Prostate gland (tissue), 2 donors: ENCODE measurements at regions not wholly inside any gene's neighbourhood (a gene's known extent, or its start where the extent isn't known, plus 50 kb on each side); places are given as distances from the start of the nearest gene placed in this dataset.

Experiments used
- CTCF ChIP-seq, 4 experiments: fragments of 200-600 bp in 2 of 4; fragments of 450-650 bp in 2 of 4; sonication (generic) in 2 of 4; IDR thresholded peaks; 1 replicate in 3 of 4; 2 replicates in 1 of 4; pipeline ENCODE4 v1.5.1; 2016 to 2019; ENCODE audit warnings: antibody characterized with exemption in 4 of 4, mild to moderate bottlenecking in 2 of 4, moderate library complexity in 2 of 4
- POLR2A ChIP-seq: fragments of 450-650 bp; IDR thresholded peaks from one replicate; pipeline ENCODE4 v1.6.1; 2016; ENCODE audit warnings: antibody characterized with exemption, mild to moderate bottlenecking

DNA sequence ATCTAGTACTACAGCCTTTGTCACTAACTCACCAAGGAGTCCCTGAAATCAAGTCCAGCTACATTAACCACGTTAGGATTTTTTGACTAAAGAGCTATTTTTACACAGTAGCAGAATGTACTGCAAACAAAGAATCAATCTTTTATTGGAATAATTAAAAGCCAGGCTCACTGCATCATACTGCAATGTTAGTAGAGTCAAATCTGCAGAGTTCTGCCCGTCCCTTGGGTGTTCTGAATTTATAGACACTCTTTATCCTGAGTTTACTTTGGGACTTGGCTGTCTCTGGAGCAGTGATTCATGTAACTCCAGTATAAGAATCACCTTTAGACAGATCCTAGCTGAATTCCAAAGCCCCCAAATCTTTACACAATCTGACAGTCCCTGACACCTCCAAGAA lies 127.9 kb upstream of the THSD7B start:
- TF ChIP-seq CTCF (IDR thresholded peaks at IDR 0.05) (no peak), POLR2A (no peak)
